ENCODE measurements at regions not wholly inside any gene's neighbourhood (a gene's known extent, or its start where the extent isn't known, plus 50 kb on each side); places are given as distances from the start of the nearest gene placed in this dataset.
A peak's percentile ranks its signal among the peaks of the same experiment; 100 is the strongest.

GRCh38 chr2:57080035-57080434, 896.2 kb downstream of the CCDC85A start:
- no peak for TF ChIP-seq CTCF (IDR thresholded peaks at IDR 0.05)
- DNase-seq (ENCODE audit: low spot score): no peak
- peaks cover 2% of the 10 kb centered on the region for H3K4me1 Mint-ChIP-seq (ENCODE audit: low read depth)
- peaks cover 3% of the 10 kb centered on the region for H3K9me3 Mint-ChIP-seq (ENCODE audit: low read depth)
- H3K4me3 Mint-ChIP-seq (ENCODE audit: unreplicated experiment): no peak overlapping the region
- no peaks in the 10 kb centered on the region for H3K27me3 Mint-ChIP-seq (ENCODE audit: low read depth)
- H3K27ac Mint-ChIP-seq (ENCODE audit: unreplicated experiment): no peak overlapping the region
- no peaks in the 10 kb centered on the region for H3K36me3 Mint-ChIP-seq (ENCODE audit: low read depth)

- H3K4me1 Mint-ChIP-seq (ENCODE audit: low read depth): no peaks in the 10 kb centered on the region
- H3K4me3 Mint-ChIP-seq (ENCODE audit: unreplicated experiment): no peak overlapping the region
- no peak overlapping the region for H3K27ac Mint-ChIP-seq (ENCODE audit: unreplicated experiment)
- H3K27me3 Mint-ChIP-seq (ENCODE audit: low read depth): peaks cover 2% of the 10 kb centered on the region
- H3K36me3 Mint-ChIP-seq (ENCODE audit: low read depth): no peaks in the 10 kb centered on the region
- peak; percentile 87 for DNase-seq (ENCODE audit: low spot score)
- peaks cover 7% of the 10 kb centered on the region for H3K9me3 Mint-ChIP-seq (ENCODE audit: low read depth)
- TF ChIP-seq CTCF (IDR thresholded peaks at IDR 0.05): no peak
Measured at GRCh38 chr2:57084697-57085281, 901.0 kb downstream of the CCDC85A start.

- no peaks in the 10 kb centered on the region for H3K4me1 Mint-ChIP-seq (ENCODE audit: low read depth)
- no peaks in the 10 kb centered on the region for H3K27me3 Mint-ChIP-seq (ENCODE audit: low read depth)
- H3K4me3 Mint-ChIP-seq (ENCODE audit: unreplicated experiment): no peak overlapping the region
- no peaks in the 10 kb centered on the region for H3K36me3 Mint-ChIP-seq (ENCODE audit: low read depth)
- no peak for TF ChIP-seq CTCF (IDR thresholded peaks at IDR 0.05)
- H3K9me3 Mint-ChIP-seq (ENCODE audit: low read depth): peaks cover 29% of the 10 kb centered on the region
- no peak for DNase-seq (ENCODE audit: low spot score)
- no peak overlapping the region for H3K27ac Mint-ChIP-seq (ENCODE audit: unreplicated experiment)
Measured at GRCh38 chr2:57093020-57093419, 909.2 kb downstream of the CCDC85A start.

GRCh38 chr2:57097855-57098254, 914.1 kb downstream of the CCDC85A start:
- Mint-ChIP-seq H3K36me3 (ENCODE audit: low read depth) (no peaks in the 10 kb centered on the region), H3K4me3 (ENCODE audit: unreplicated experiment) (no peak overlapping the region), H3K27ac (ENCODE audit: unreplicated experiment) (no peak overlapping the region), H3K9me3 (ENCODE audit: low read depth) (peaks cover 60% of the 10 kb centered on the region), H3K4me1 (ENCODE audit: low read depth) (no peaks in the 10 kb centered on the region), H3K27me3 (ENCODE audit: low read depth) (no peaks in the 10 kb centered on the region)
- TF ChIP-seq CTCF (IDR thresholded peaks at IDR 0.05): no peak
- no peak for DNase-seq (ENCODE audit: low spot score)

GRCh38 chr2:57100436-57100835, 916.6 kb downstream of the CCDC85A start:
- TF ChIP-seq CTCF (IDR thresholded peaks at IDR 0.05): no peak
- Mint-ChIP-seq H3K9me3 (ENCODE audit: low read depth) (peaks cover 53% of the 10 kb centered on the region), H3K36me3 (ENCODE audit: low read depth) (no peaks in the 10 kb centered on the region), H3K27me3 (ENCODE audit: low read depth) (no peaks in the 10 kb centered on the region), H3K27ac (ENCODE audit: unreplicated experiment) (no peak overlapping the region), H3K4me1 (ENCODE audit: low read depth) (no peaks in the 10 kb centered on the region), H3K4me3 (ENCODE audit: unreplicated experiment) (no peak overlapping the region)
- DNase-seq (ENCODE audit: low spot score): no peak
